Spleen (tissue), 11 donors: ENCODE measurements at regions not wholly inside any gene's neighbourhood (a gene's known extent, or its start where the extent isn't known, plus 50 kb on each side); places are given as distances from the start of the nearest gene placed in this dataset.
"Not testable (repeated sequence)": the region's sequence is repeated elsewhere in the genome, so short reads cannot be mapped to it uniquely, and the experiment has no call there.

Experiments used
- DNase-seq: peaks from one replicate; pipeline ENCODE4 v3.0.0-alpha.2; 2020
- H3K27ac ChIP-seq, 8 donors: fragments of 200-600 bp; sonication (generic) in 7 of 8; 1 replicate in 4 of 8; 2 replicates in 4 of 8; pipeline versions ENCODE4 v1.5.0 to v1.8.0; 2016 to 2021; ENCODE audit warnings: inconsistent platforms in 4 of 8, mild to moderate bottlenecking in 4 of 8, moderate library complexity in 1 of 8
- H3K27me3 ChIP-seq, 7 donors: fragments of 200-600 bp; sonication (generic) in 6 of 7; replicated peaks in 1 of 7; 1 replicate in 4 of 7; 2 replicates in 3 of 7; pipeline versions ENCODE4 v1.5.0 to v1.8.0; 2016 to 2021; ENCODE audit warnings: inconsistent platforms in 3 of 7, mild to moderate bottlenecking in 1 of 7
- H3K36me3 ChIP-seq, 6 donors: fragments of 200-600 bp; sonication (generic) in 5 of 6; 1 replicate in 4 of 6; 2 replicates in 2 of 6; pipeline versions ENCODE4 v1.5.0 to v1.8.0; 2016 to 2021; ENCODE audit warnings: inconsistent platforms in 2 of 6
- H3K4me1 ChIP-seq, 6 donors: fragments of 200-600 bp; sonication (generic) in 5 of 6; 1 replicate in 3 of 6; 2 replicates in 3 of 6; pipeline versions ENCODE4 v1.5.0 to v1.8.0; 2016 to 2021; ENCODE audit warnings: inconsistent platforms in 3 of 6
- H3K4me3 ChIP-seq, 8 donors: fragments of 200-600 bp; sonication (generic) in 7 of 8; 1 replicate in 4 of 8; 2 replicates in 4 of 8; pipeline versions ENCODE4 v1.5.0 to v1.8.0; 2016 to 2021; ENCODE audit warnings: inconsistent platforms in 4 of 8, mild to moderate bottlenecking in 4 of 8, moderate library complexity in 2 of 8
- H3K9me3 ChIP-seq, 8 donors: fragments of 200-600 bp; sonication (generic) in 7 of 8; 1 replicate in 4 of 8; 2 replicates in 4 of 8; pipeline versions ENCODE4 v1.5.0 to v1.8.0; 2016 to 2021; ENCODE audit warnings: inconsistent platforms in 4 of 8
- CTCF ChIP-seq, 11 experiments: fragments of 200-600 bp in 7 of 11; fragments of 450-650 bp in 4 of 11; sonication (generic) in 4 of 11; IDR thresholded peaks in 8 of 11; conservative IDR thresholded peaks in 3 of 11; 1 replicate in 7 of 11; 2 replicates in 4 of 11; pipeline versions ENCODE4 v1.4.0 to v1.8.0; 2016 to 2021; ENCODE audit warnings: antibody characterized with exemption in 11 of 11, inconsistent platforms in 4 of 11, mild to moderate bottlenecking in 1 of 11
- POLR2A ChIP-seq, 3 donors: fragments of 450-650 bp; IDR thresholded peaks; one replicate each; pipeline ENCODE4 v1.5.1; 2017; ENCODE audit warnings: antibody characterized with exemption in 3 of 3, mild to moderate bottlenecking in 1 of 3
- POLR2AphosphoS5 ChIP-seq, 3 donors: sonication (generic); formaldehyde crosslinking; IDR thresholded peaks; one replicate each; pipeline ENCODE4 v1.5.1; 2017; ENCODE audit warnings: antibody characterized with exemption in 3 of 3
- WGBS, 5 donors: extraction: QIAGEN DNeasy Blood & Tissue Kit in 3 of 5; methylation state at CpG; one replicate each; pipeline versions ENCODE4 v1.1.5 to v1.1.7; 2013 to 2018; 5-methylcytosine and 5-hydroxymethylcytosine counted together
- intact Hi-C: fragments of 100-400 bp; cut with DNase I; formaldehyde crosslinking; loops from one replicate; pipeline ENCODE4 v1.15.0; 2023; ENCODE audit warnings: low total_unique reads
- donor health status: healthy with polysubstance abuse.
- donor health status: DM: no; HTN: no; CAD: no; lungs with moderate emphysema.
- donor health status: DM: no; HTN: no; CAD: no.
- donor health status: Bipolar disorder and iron deficiency.
- donor health status: healthy.
- donor health status: DM: no; HTN: no; CAD: no.
- donor health status: DM: yes; HTN: yes; CAD: no.

GRCh38 chr2:133641942-133642725 is 73.9 kb upstream of the NCKAP5 start:
- Histone ChIP-seq H3K4me3 (no peak overlapping the region), H3K4me1 (no peaks in the 10 kb centered on the region), H3K9me3 (no peaks in the 10 kb centered on the region), H3K36me3 (no peaks in the 10 kb centered on the region), H3K27me3 (no peaks in the 10 kb centered on the region), H3K27ac (no peak overlapping the region)
- TF ChIP-seq POLR2A (IDR thresholded peaks at IDR 0.05) (no peak), CTCF (IDR thresholded peaks at IDR 0.05 in 8 of 11, conservative IDR thresholded peaks at IDR 0.05 in 3 of 11) (no peak), POLR2AphosphoS5 (IDR thresholded peaks at IDR 0.05) (no peak)
- WGBS, 5 donors = 67 to 83% (median 78%) methylated on average over 5 of the region's 5 CpGs
- no peak for DNase-seq
- intact Hi-C loops = no loop called here

- H3K4me3 ChIP-seq = no peak overlapping the region
- no peaks in the 10 kb centered on the region for H3K4me1 ChIP-seq
- no peak for DNase-seq
- H3K27me3 ChIP-seq = no peaks in the 10 kb centered on the region
- H3K27ac ChIP-seq = no peak overlapping the region
- H3K36me3 ChIP-seq = no peaks in the 10 kb centered on the region
- intact Hi-C loops = no loop called here
- H3K9me3 ChIP-seq = no peaks in the 10 kb centered on the region
- TF ChIP-seq POLR2A (IDR thresholded peaks at IDR 0.05) (no peak), CTCF (IDR thresholded peaks at IDR 0.05 in 8 of 11, conservative IDR thresholded peaks at IDR 0.05 in 3 of 11) (no peak), POLR2AphosphoS5 (IDR thresholded peaks at IDR 0.05) (no peak)
These were observed 74.5 kb upstream of the NCKAP5 start for GRCh38 chr2:133642791-133643191.

GRCh38 chr2:133643863-133644262 is 75.6 kb upstream of the NCKAP5 start:
- Histone ChIP-seq H3K36me3 (no peaks in the 10 kb centered on the region), H3K4me3 (no peak overlapping the region), H3K9me3 (no peaks in the 10 kb centered on the region), H3K4me1 (no peaks in the 10 kb centered on the region), H3K27ac (no peak overlapping the region), H3K27me3 (no peaks in the 10 kb centered on the region)
- intact Hi-C loops = no loop called here
- 81 to 88% (median 86%) methylated on average over 2 of the region's 2 CpGs for WGBS, 5 donors
- DNase-seq = no peak
- no peak for TF ChIP-seq CTCF (IDR thresholded peaks at IDR 0.05 in 8 of 11, conservative IDR thresholded peaks at IDR 0.05 in 3 of 11)
- no peak for TF ChIP-seq POLR2AphosphoS5 (IDR thresholded peaks at IDR 0.05)
- no peak for TF ChIP-seq POLR2A (IDR thresholded peaks at IDR 0.05)

GRCh38 chr2:133644846-133645245 is 76.6 kb upstream of the NCKAP5 start:
- H3K27me3 ChIP-seq = no peaks in the 10 kb centered on the region
- intact Hi-C loops = no loop called here
- no peak for DNase-seq
- H3K4me1 ChIP-seq = no peaks in the 10 kb centered on the region
- TF ChIP-seq POLR2A (IDR thresholded peaks at IDR 0.05) (no peak), POLR2AphosphoS5 (IDR thresholded peaks at IDR 0.05) (no peak), CTCF (IDR thresholded peaks at IDR 0.05 in 8 of 11, conservative IDR thresholded peaks at IDR 0.05 in 3 of 11) (no peak)
- no peak overlapping the region for H3K4me3 ChIP-seq
- H3K27ac ChIP-seq = no peak overlapping the region
- H3K9me3 ChIP-seq = peaks cover 0 to 7% (median 4%) of the 10 kb centered on the region in 8 donors
- H3K36me3 ChIP-seq = no peaks in the 10 kb centered on the region

GRCh38 chr2:133647386-133647785 is 79.1 kb upstream of the NCKAP5 start:
- DNase-seq, H3K36me3 ChIP-seq, H3K4me1 ChIP-seq, H3K27ac ChIP-seq, H3K4me3 ChIP-seq, intact Hi-C loops, H3K27me3 ChIP-seq: not testable (repeated sequence)
- 78 to 94% (median 81%) methylated on average over 1 of the region's 1 CpG for WGBS, 5 donors
- H3K9me3 ChIP-seq = peaks cover 0 to 16% (median 13%) of the 10 kb centered on the region in 8 donors
